ENCODE measurements at regions not wholly inside any gene's neighbourhood (a gene's known extent, or its start where the extent isn't known, plus 50 kb on each side); places are given as distances from the start of the nearest gene placed in this dataset.

- H3K36me3 Mint-ChIP-seq: no peaks in the 10 kb centered on the region
- no peak for TF ChIP-seq CTCF (IDR thresholded peaks at IDR 0.05; ENCODE audit: unreplicated experiment)
Measured at GRCh38 chr4:111031596-111031995, 408.7 kb upstream of the PITX2 start.

DNA sequence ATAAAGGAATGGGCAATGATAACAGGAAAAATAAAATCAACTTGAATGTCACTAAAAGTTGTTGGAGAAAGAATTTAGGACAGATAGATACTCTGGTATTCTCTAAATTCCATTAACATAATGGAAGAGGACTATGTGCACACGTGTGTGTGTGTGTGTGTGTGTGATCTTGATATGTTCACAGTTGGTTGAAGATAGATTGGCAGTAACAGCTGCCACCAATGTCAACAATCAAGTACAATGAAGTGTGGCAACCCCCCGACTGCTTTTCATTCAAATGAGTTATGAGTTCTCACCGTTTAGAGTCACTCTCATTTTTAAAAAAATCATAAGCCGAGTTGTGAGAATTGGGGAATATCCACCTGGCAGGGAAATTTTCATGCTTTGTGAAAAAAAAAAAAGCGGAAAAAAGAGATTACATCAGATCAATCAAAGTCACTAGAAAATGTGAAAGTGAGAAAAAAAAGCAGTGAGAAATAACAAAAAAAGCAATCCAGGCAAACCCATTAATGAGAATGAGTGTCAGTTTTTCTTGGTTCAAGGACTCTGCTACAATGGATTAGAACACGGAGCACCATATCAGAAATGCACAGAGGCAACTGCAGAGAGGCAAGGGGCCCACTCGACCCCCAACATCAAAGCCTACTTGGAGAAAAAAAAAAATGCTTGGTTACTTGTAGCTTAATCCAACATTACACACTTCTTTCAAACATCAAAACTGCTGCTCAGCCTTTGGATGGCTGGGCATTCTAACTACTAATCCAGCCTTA lies 414.9 kb upstream of the PITX2 start:
- Mint-ChIP-seq H3K4me1 (peaks cover 41% of the 10 kb centered on the region), H3K36me3 (no peaks in the 10 kb centered on the region), H3K4me3 (no peak overlapping the region), H3K9me3 (no peaks in the 10 kb centered on the region), H3K27me3 (ENCODE audit: low read depth) (no peaks in the 10 kb centered on the region), H3K27ac (peak overlapping the region; percentile 10)
- TF ChIP-seq CTCF (IDR thresholded peaks at IDR 0.05; ENCODE audit: unreplicated experiment): no peak
- DNase-seq (ENCODE audit: low spot score in 2 of 2, unreplicated experiment in 2 of 2): no peak

More at GRCh38 chr4:111031596-111031995, 408.7 kb upstream of the PITX2 start:
- Mint-ChIP-seq H3K4me3 (no peak overlapping the region), H3K4me1 (peaks cover 4% of the 10 kb centered on the region), H3K9me3 (peaks cover 22% of the 10 kb centered on the region), H3K27me3 (ENCODE audit: low read depth) (no peaks in the 10 kb centered on the region), H3K27ac (no peak overlapping the region)
- DNase-seq (ENCODE audit: low spot score in 2 of 2, unreplicated experiment in 2 of 2): no peak

DNA sequence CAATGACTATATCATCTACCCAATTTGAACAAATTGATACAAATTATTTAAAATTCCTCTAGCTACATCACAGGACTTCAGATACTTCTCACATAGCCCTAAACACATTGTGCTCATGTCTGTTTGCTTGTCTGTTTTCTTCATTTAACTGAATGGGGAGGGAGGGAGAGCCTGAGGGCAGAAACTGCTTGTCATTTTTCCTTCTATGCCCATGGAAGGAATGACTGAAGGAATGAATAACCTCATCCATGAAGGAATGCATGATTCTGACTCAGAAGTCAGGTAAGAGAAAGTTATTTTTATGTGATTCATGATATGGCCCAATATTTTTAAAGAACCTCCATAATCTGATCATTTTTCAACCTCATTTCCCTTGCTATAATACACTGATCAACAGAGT lies 418.0 kb upstream of the PITX2 start:
- H3K27me3 Mint-ChIP-seq (ENCODE audit: low read depth): no peaks in the 10 kb centered on the region
- peak overlapping the region; percentile 43 for H3K27ac Mint-ChIP-seq

DNA sequence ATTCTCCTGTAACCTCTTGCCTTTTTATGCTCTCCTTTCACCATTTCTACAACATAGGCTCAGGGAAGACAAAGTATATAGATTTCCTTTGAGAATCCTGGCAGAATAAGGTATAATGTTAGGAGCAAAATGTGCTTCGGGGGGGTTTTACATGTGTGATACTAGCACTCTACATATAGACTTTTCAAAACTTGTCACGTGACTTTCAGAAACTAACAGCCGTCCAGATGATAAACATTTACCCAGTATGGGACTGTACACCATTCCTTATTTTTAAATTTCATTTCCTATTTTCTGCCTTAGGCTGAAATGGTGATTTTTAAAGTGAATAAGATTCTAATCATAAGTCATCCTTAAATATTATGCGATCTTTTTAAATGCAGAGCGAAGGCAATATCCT lies 420.4 kb upstream of the PITX2 start:
- no peak for TF ChIP-seq CTCF (IDR thresholded peaks at IDR 0.05; ENCODE audit: unreplicated experiment)
- Mint-ChIP-seq H3K27ac (peak overlapping the region; percentile 36), H3K9me3 (peaks cover 24% of the 10 kb centered on the region), H3K4me3 (no peak overlapping the region), H3K27me3 (ENCODE audit: low read depth) (no peaks in the 10 kb centered on the region), H3K4me1 (peaks cover 43% of the 10 kb centered on the region), H3K36me3 (peaks cover 4% of the 10 kb centered on the region)
- no peak for DNase-seq (ENCODE audit: low spot score in 2 of 2, unreplicated experiment in 2 of 2)

More for the DNA sequence above, 418.0 kb upstream of the PITX2 start:
- H3K4me1 Mint-ChIP-seq: peaks cover 53% of the 10 kb centered on the region
- no peak for TF ChIP-seq CTCF (IDR thresholded peaks at IDR 0.05; ENCODE audit: unreplicated experiment)
- H3K36me3 Mint-ChIP-seq: peaks cover 4% of the 10 kb centered on the region
- H3K4me3 Mint-ChIP-seq: no peak overlapping the region
- DNase-seq (ENCODE audit: low spot score in 2 of 2, unreplicated experiment in 2 of 2): no peak
- H3K9me3 Mint-ChIP-seq: peaks cover 11% of the 10 kb centered on the region

DNA sequence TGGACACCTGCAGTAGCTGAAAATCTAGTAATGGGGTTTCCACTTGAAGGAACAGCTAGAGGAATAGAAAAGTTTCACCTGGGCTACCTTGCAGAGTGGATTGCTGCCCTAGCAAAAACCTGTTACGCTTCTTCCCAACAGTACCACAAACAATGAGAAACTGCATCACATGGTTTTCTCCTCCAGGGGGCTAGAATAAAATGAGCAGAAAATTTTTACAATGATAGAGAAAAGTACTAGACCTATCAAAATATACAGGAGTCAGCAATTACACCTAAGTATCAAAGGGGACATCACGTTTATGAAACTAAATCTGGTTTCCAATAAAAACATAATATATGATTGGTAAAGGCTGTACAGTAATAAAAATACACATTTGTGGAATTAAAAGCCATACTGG lies 423.1 kb upstream of the PITX2 start:
- peaks cover 4% of the 10 kb centered on the region for H3K36me3 Mint-ChIP-seq
- no peak overlapping the region for H3K27ac Mint-ChIP-seq
- DNase-seq (ENCODE audit: low spot score in 2 of 2, unreplicated experiment in 2 of 2): no peak
- H3K27me3 Mint-ChIP-seq (ENCODE audit: low read depth): no peaks in the 10 kb centered on the region
- H3K4me1 Mint-ChIP-seq: peaks cover 26% of the 10 kb centered on the region
- peaks cover 46% of the 10 kb centered on the region for H3K9me3 Mint-ChIP-seq
- no peak overlapping the region for H3K4me3 Mint-ChIP-seq
- peak; percentile 50 for TF ChIP-seq CTCF (IDR thresholded peaks at IDR 0.05; ENCODE audit: unreplicated experiment)
